ENCODE measurements at regions not wholly inside any gene's neighbourhood (a gene's known extent, or its start where the extent isn't known, plus 50 kb on each side); places are given as distances from the start of the nearest gene placed in this dataset.

DNA sequence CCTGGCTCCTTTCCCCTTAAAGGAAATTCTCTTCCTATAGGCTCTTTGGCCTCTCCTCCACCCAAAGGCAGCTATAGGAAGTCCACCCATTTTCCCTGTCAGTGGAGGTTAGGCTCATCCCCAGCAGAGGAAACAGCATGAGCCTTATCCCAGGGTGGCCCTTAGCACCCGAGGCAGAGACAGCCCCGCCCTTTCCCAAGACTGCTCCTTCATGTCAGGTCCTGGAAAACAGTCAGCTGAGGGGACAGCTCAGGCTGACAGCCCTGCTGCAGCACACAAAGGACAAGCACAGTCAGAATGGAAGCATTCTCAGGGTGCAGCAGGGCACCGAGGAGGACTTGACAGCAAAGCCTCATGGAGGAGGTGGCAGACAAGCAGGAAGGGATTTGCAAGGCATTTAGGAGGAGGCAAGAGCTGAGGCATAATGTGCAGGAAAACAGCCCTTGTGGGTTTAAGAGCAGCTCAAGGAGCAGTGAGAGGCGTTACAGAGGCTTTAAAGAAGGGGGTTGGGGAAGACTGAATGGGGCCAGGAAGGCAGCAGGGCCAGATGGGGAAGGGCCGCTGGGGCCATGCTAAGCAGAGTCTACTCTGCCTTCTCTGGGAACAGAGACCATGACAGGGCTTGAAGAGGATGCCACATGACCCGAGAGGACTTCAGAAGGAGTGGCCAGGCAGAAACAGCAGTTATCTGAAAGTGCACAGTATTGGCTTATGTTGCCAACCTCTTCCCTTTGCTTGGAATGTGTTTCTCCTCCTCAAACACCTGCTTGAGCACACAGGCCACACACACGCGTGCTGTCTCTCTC is 216.6 kb downstream of the SH3BP4 start:
- Histone ChIP-seq H4K20me1 (replicated peaks in 1 of 2; ENCODE audit: control insufficient read depth in 1 of 2, insufficient read depth in 2 of 2, low read length in 2 of 2) (no peaks in the 10 kb centered on the region), H4K8ac (ENCODE audit: extremely low read depth, insufficient read depth, low read length) (no peak overlapping the region), H3K18ac (ENCODE audit: extremely low read depth, low read length) (no peak overlapping the region), H4K91ac (replicated peaks; ENCODE audit: insufficient read length, low read length) (no peak overlapping the region), H3K23me2 (ENCODE audit: low read depth, low read length) (peaks cover 3% of the 10 kb centered on the region; the same call in 1 of the 2 replicates), H3K4me3 (ENCODE audit: extremely low read depth in 1 of 4, insufficient read depth in 2 of 4, low read depth in 3 of 4, low read length in 4 of 4) (no peak overlapping the region), H3K4me1 (replicated peaks in 1 of 4; ENCODE audit: control insufficient read depth in 3 of 4, insufficient read depth in 4 of 4, low read length in 3 of 4) (peaks cover 0 to 2% (median 0%) of the 10 kb centered on the region in 4 experiments; a peak in 2 of 7 replicates), H2AK5ac (ENCODE audit: low read depth, low read length) (no peak overlapping the region), H2BK120ac (replicated peaks; ENCODE audit: low read depth, low read length) (no peak overlapping the region), H3K27ac (ENCODE audit: low read depth, low read length) (no peak overlapping the region), H3K4ac (replicated peaks; ENCODE audit: insufficient read length, low read depth, low read length) (no peak overlapping the region), H2BK15ac (ENCODE audit: low read length) (no peak overlapping the region), H3K27me3 (replicated peaks in 1 of 4; ENCODE audit: control insufficient read depth in 3 of 4, extremely low read depth in 1 of 4, insufficient read depth in 3 of 4, low read length in 3 of 4) (no peaks in the 10 kb centered on the region; a peak in 1 of 7 replicates), H2BK20ac (ENCODE audit: low read length) (no peak overlapping the region), H3K36me3 (ENCODE audit: control insufficient read depth in 2 of 4, insufficient read depth in 4 of 4, low read length in 3 of 4) (no peaks in the 10 kb centered on the region), H2AFZ (ENCODE audit: low read length) (no peak overlapping the region), H4K5ac (ENCODE audit: insufficient read length, low read depth, low read length) (no peak overlapping the region), H3K79me1 (ENCODE audit: low read depth, low read length) (no peaks in the 10 kb centered on the region), H3K79me2 (ENCODE audit: control insufficient read depth in 1 of 2, insufficient read depth in 2 of 2, low read length in 2 of 2) (no peaks in the 10 kb centered on the region), H3K4me2 (ENCODE audit: insufficient read depth in 1 of 2, low read depth in 2 of 2, low read length in 2 of 2) (no peak overlapping the region), H3K9me3 (ENCODE audit: insufficient read depth in 2 of 2, low read depth in 1 of 2, low read length in 1 of 2) (no peaks in the 10 kb centered on the region; a peak in 1 of 4 replicates), H3K14ac (ENCODE audit: insufficient read length) (no peak overlapping the region), H3K9ac (replicated peaks in 1 of 4; ENCODE audit: extremely low read depth in 1 of 4, low read depth in 3 of 4, low read length in 3 of 4) (no peak overlapping the region), H3K56ac (replicated peaks; ENCODE audit: insufficient read length, low read depth, low read length) (no peak overlapping the region), H2BK5ac (ENCODE audit: low read depth, low read length) (no peak overlapping the region), H3K23ac (ENCODE audit: insufficient read length) (no peak overlapping the region), H2BK12ac (ENCODE audit: low read depth, low read length) (no peak overlapping the region)
- TF ChIP-seq HDAC2 (IDR thresholded peaks at IDR 0.05; ENCODE audit: borderline replicate concordance in 1 of 2, low read depth in 2 of 2, low read length in 2 of 2) = no peak
- TF ChIP-seq CBX8 (IDR thresholded peaks at IDR 0.05; ENCODE audit: borderline replicate concordance, low read depth, low read length) = no peak
- TF ChIP-seq SUZ12 (IDR thresholded peaks at IDR 0.05; ENCODE audit: low read length) = no peak
- no peak for TF ChIP-seq CREB1 (IDR thresholded peaks at IDR 0.05)
- TF ChIP-seq E2F6 (IDR thresholded peaks at IDR 0.05) = no peak
- no peak for TF ChIP-seq MAFK (IDR thresholded peaks at IDR 0.05; ENCODE audit: low read depth, low read length)
- TF ChIP-seq ZNF274 (IDR thresholded peaks at IDR 0.05; ENCODE audit: borderline replicate concordance, extremely low read depth, low read length) = no peak
- DNase-seq (ENCODE audit: low read depth in 1 of 2, low spot score in 2 of 2) (no peak), FAIRE-seq (no peak)
- 81% methylated on average over 8 of the region's 8 CpGs; no CpG with 5 or more reads in 1 of the 2 experiments for WGBS, 2 experiments (ENCODE audit: extremely low coverage in 1 of 2, insufficient coverage in 1 of 2, insufficient read length in 1 of 2, insufficient replicate concordance in 2 of 2, low coverage in 1 of 2, low lambda C conversion rate in 2 of 2, missing lambda C conversion rate in 1 of 2)
- ChIA-PET CTCF (ENCODE audit: partially characterized antibody) (interaction anchor here (1.4 kb wide), 1 partner anchor 34 kb away, joined by 4 read pairs; no protein-coding TSS in a partner anchor), POLR2A (ENCODE audit: partially characterized antibody) (no interaction called here)
